ENCODE measurements at regions not wholly inside any gene's neighbourhood (a gene's known extent, or its start where the extent isn't known, plus 50 kb on each side); places are given as distances from the start of the nearest gene placed in this dataset.
"Not testable (repeated sequence)": the region's sequence is repeated elsewhere in the genome, so short reads cannot be mapped to it uniquely, and the experiment has no call there.

DNA sequence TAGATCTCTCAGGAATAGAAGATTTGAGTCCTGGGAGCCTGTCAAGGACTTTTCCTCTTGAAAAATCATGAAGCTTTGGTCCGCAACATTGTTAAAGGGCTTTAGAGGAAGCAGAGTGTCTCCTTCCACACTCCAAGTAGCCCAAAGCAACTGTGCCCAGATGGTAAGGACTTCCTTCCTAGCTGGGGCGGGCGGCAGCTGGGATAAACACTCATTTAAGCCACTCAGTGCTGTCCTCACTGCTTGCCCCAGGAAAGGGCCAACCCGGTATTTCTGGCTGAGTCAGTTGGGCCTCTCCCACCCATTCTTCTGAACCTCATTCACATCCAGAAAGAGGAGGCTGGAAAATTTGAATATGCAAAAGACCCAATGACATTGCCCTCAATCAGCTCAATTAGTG lies 144.3 kb downstream of the CHIC2 start:
- DNase-seq, result no peak

DNA sequence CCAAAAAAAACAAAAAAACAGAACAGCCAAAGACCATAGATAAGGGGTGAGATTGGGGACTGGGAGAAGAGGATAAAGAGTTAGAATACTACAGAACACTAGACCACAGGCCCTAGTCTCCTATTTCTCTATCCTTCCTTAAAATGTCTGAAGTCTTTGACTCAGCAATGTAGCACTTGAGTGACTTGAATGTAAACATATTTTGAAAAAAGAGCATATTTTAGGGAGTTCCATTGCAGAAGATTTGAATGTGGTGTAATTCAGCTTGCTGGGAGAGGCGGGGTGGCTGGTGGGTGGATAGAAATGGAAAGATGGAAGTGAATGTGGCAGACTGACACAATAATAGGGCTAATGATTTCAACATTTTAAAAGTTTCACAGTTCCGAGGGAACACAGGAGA lies 144.9 kb downstream of the CHIC2 start:
- DNase-seq, result no peak

DNA sequence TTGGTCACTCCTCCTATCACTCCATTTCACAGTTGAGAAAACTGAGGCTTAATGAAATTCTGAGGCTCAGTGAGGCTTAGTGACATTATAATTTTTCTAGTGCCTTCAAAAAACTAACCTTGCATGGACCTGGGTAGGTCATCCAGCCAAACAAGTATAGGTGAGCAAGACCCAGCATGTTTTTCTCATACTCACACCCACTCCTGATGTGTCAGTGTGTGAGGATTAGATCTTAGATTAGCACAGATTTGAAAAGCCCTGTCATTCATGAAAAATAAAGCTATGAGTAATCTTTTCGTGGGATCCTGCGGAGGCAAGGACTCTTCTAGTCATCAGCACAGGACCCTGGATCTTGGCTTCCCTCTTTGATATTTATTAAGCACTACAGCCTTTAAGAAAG lies 146.7 kb downstream of the CHIC2 start:
- DNase-seq, result no peak

- no peak for DNase-seq
These were observed 147.9 kb downstream of the CHIC2 start for GRCh38 chr4:53916431-53916889.

DNA sequence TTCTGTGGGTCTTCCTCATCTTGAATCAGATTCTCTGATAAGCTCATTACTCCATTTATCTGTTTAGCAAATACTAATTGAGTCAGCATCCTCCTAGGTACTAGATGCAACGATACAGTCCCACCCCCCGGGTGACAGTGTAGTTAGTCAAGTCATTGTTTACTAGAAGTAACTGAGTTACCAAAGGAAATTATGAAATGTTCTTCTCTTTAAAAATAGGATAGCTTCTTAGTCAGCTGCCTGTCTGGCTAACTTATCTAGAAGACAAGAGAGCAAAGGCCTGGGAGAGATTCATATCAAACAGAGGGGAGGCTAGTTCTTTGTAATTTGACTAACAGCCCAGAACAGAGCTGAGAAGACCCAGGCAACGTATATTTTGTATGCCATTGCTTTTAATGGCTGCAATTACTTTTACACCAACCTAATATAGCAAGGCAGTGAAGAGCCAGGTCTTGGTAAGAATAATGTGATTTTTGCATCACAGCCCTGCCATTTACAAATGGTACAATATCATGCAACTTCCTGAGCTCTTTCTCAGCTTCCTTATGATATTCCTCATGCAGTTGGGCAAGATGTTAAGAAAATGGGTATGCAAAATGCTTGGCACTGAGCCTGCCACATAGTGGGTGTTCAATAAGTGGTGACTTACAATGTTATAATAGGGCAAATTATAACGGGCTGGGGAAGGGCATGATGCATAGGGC lies 149.9 kb downstream of the CHIC2 start:
- DNase-seq, result no peak

GRCh38 chr4:53913771-53914170 lies 150.6 kb downstream of the CHIC2 start:
- DNase-seq, result no peak

GRCh38 chr4:53912766-53913497 lies 151.5 kb downstream of the CHIC2 start:
- no peak for DNase-seq

- peak; percentile 42 for DNase-seq
These were observed 155.7 kb downstream of the CHIC2 start for GRCh38 chr4:53908661-53909078.

DNA sequence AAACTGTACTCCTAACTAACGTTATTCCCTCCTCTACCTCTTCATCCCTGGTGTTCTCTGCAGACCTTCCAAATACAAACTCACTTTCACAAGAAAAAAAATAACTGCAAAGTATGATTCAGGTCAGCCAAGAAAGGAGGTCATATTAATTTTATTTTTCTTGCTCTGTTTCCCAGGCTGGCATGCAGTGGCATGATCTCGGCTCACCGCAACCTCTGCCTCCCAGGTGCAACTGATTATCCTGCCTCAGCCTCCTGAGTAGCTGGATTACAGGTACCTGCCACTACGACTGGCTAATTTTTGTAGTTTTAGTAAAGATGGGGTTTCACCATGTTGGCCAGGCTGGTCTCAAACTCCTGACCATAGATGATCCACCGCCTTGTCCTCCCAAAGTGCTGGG lies 156.6 kb downstream of the CHIC2 start:
- DNase-seq, result no peak

GRCh38 chr4:53906606-53907190 lies 157.7 kb downstream of the CHIC2 start:
- DNase-seq, result no peak

- no peak for DNase-seq
These were observed 158.4 kb downstream of the CHIC2 start for GRCh38 chr4:53905941-53906377.

GRCh38 chr4:53905276-53905940 lies 159.0 kb downstream of the CHIC2 start:
- no peak for DNase-seq

DNA sequence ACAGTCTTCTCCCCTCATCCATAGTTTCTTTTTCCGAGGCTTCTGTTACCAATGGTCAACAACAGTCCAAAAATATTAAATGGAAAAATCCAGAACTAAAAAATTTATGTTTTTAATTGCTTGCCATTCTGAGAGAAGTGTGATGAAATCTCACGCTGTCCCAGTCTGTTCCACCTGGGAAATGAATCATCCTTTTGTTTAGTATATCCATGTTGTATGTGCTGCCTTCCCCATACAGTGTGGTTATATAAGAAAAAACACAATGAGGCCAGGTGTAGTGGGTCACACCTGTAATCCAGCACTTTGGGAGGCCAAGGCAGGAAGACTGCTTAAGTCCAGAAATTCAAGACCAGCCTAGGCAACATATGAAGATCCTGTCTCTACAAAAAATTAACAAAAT lies 161.6 kb downstream of the CHIC2 start:
- DNase-seq, result no peak

- DNase-seq, result no peak
These were observed 164.1 kb downstream of the CHIC2 start for GRCh38 chr4:53900271-53900649.

GRCh38 chr4:53899586-53900270 lies 164.7 kb downstream of the CHIC2 start:
- no peak for DNase-seq

DNA sequence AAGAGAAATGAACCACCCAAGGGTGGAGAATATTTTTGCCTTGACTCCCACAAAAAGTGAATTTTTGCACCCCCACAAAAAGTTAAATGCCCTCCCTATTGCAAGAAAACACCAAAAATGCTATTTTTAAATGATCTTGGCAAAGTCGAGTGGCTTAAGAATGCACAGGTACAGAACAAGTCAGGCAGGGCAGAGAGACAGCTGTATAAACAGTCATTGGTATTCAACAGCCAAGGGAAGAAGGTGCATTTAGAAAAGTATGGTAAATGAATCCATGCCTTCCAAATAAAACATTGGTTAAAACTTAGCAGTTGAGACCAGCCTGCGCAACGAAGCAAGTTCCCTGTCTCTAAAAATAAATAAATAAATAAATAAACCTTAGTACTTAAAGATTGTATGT lies 169.3 kb downstream of the CHIC2 start:
- DNase-seq, result peak; percentile 14

- no peak for DNase-seq
These were observed 173.9 kb downstream of the CHIC2 start for GRCh38 chr4:53890461-53890860.

- no peak for DNase-seq
These were observed 174.9 kb downstream of the CHIC2 start for GRCh38 chr4:53889326-53890055.

DNA sequence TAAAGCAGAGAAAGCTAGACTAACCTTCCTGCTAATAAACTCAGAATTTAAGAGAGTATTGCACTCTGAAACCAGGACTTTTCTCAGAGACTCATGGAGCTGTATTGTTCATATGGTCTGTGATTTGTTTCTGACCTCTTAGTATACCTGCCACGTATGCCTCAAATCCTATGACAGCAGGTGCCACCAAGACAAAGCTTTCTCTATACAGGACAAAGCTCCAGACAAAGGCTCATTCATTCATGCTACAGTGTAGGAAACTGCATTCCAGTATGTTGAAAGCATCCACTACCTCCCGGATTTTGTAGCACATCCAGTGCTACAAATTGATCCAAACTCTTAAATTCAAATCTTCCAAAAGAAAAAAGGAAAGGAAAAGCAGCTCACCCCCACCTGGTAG lies 178.3 kb downstream of the CHIC2 start:
- DNase-seq, result no peak

DNA sequence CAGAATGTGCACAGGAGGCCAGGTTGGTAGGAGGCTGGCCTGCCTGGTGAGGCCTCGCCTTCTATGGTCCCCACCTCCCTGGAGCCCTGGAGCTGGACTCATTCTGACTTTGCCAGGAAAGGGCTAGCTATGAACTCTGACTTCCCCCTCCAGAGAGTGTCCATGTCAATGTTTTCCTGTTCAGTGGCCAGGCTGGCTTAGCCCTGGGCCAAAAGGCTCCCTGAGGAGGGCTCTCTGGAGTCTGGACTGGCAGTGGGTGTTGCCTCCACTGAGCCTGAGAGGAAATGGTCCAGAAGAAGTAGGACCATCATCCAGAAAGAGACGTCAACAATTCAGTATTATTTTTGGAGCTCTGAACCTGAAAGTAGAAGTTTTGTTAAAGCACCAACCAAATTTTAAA lies 178.7 kb downstream of the CHIC2 start:
- DNase-seq, result no peak

- DNase-seq, result not testable (repeated sequence)
These were observed 187.3 kb downstream of the CHIC2 start for GRCh38 chr4:53877096-53877495.

DNA sequence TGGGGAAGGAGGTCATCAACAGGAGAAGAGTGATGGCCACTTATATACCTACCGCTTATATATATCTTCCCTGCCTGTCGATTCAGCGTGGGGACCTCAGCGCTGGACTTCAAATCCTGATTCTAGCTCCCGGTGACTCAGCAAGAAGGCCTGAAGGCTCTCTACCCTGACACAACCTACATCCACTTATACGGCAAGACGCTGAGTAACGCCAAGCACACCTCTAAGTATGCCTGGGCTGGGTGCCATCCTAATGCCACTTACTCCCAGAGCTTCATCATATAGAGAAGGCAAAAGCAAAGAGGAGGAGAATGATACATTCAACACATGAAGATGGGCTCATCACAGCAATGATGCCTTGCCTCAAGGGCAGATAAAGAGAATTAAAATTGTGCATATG lies 198.3 kb downstream of the CHIC2 start:
- DNase-seq, result no peak

Measured in NCI-H345 (cell line).